Activated T-cell treated with anti-CD3 and anti-CD28 coated beads for 48 hours (primary cell): ENCODE measurements at regions not wholly inside any gene's neighbourhood (a gene's known extent, or its start where the extent isn't known, plus 50 kb on each side); places are given as distances from the start of the nearest gene placed in this dataset.

Source experiments
- DNase-seq: peaks from one replicate; pipeline ENCODE4 v3.0.0-alpha.2; 2020; ENCODE audit warnings: low read depth

- DNase-seq: no peak
These were observed 269.4 kb upstream of the SEMA6A start for GRCh38 chr5:116844015-116844414.

GRCh38 chr5:116842514-116842961 lies 267.9 kb upstream of the SEMA6A start:
- DNase-seq: no peak

DNA sequence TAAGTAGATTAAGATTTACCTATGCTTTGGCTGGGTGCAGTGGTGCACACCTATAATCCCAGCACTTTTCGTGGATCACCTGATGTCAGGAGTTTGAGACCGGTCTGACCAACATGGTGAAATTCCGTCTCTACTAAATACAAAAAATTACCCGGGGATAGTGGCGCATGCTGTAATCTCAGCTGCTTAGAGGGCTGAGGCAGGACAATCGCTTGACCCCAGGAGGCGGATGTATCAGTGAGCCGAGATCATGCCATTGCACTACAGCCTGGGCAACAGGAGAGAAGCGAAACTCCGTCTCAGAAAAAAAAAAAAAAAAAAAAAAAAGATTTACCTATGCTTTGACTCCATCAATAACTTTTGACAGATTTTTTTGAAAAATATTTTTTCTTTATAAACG lies 267.1 kb upstream of the SEMA6A start:
- DNase-seq: no peak

- no peak for DNase-seq
These were observed 263.5 kb upstream of the SEMA6A start for GRCh38 chr5:116838011-116838536.

DNA sequence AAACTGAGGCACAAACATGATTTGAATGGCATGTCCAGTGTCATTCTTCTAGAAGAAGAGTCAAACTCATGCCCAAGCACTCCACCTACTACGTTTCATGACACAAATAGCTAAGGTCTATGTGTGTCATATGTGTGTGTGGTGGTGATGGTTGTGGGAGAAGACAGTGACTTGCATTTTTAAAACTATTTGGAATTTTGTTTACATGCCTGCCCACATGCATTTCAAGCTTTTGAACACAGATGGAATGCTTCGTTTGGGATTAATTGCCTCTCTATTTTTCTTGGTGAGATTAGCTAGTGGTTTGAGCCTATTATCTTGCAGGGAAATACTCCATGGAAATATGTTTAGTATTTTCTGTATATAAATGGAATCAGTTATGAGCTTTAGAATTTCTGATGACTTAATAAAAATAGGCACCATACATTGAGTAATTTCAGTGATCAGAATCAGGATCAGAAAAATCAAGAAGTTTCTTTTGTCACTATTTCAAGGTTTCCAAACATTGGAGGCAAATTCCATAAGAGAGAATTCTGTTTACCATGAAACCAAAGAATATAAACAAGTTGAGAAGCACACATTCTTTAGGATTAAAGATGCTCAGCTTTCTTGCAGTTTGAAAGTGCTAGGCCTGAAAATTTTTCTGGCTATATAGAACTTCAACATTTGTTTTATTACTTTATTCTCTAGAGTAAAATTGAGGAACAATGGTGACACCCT lies 260.3 kb upstream of the SEMA6A start:
- DNase-seq: no peak

GRCh38 chr5:116830079-116830478 lies 255.5 kb upstream of the SEMA6A start:
- no peak for DNase-seq

DNA sequence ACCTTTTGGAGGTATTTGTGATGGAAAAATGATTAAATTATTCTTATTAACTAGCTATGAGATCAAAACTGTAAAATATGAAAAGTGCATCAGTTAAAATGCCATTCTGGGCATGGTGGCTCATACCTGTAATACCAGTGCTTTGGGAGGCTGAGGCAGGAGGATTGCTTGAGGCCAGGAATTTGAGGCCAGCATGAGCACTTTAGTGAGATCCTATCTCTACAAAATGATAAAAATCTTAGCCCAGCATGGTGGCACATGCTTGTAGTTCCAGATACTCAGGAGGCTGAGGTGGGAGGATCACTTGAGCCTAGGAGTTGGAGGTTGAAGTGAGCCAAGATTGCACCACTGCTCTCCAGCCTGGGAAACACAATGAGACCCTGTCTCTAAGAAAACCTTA lies 252.5 kb upstream of the SEMA6A start:
- no peak for DNase-seq

DNA sequence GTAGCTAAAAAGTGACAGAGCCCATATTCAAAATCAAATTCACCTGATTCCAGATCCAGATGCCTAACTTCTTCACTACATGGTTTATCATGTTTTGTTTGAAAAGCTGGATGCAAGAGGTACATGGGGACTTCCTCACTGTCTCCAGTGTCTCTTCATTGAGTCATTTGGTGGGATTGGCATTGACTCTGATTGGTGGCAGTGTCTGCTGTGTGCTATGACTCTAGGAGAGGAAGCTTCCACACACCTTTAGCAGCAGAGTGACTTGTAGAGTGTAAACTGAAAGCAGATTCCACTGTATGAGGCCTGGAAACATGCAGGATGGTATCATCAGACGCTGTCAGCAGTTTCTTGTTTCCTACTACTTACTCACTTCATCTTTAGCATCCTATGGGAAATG lies 250.9 kb upstream of the SEMA6A start:
- DNase-seq: no peak

DNA sequence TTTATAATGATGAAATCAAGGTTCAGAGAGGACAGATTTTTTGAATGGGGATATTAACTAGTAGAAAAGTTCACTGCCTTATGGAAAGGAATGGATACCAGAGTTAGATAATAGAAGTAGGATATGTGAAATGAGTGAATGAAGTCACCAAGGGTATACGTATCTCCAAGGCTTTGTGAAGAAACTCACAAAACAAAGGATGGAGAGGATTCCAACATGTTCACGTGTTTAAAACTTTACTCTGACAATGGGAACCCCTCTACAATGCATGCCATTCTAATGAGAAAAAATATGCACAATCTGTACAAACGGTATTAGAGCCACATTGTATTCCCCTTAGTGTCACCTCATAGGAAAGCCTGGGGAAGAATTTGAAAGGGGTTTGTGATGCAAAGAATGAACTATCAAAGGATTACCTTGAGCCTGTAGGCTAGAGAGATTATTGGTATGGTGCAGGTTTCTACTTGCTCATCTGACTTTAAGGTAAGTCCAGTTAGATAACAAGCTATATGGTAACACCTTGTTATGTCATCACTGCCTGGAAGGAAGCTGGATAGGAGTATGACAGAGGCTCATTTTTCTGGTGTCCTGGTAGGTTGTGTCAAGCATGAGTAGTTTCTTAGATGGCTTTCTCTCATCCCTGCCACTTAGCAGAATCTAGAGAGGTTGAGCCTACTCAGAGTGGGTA lies 250.3 kb upstream of the SEMA6A start:
- DNase-seq: no peak

GRCh38 chr5:116814626-116815385 lies 240.2 kb upstream of the SEMA6A start:
- no peak for DNase-seq

DNA sequence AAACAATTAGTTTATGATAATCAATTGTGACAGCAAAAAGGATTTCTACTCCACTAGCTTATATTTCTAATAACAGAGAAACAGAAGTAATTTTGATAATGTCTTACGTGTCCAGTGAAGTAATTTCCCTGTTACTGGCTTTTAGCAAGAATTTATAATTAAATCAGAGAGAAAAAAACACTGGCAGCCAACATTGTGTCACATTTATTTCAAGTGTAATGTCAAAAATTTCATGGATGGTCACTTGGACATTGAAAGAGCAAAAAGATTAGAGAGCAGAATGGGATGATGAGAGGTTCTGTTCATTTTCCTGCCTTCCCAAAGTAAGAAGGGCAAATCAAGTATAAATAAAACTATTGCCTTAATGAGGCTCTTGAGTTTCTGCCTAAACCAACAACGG lies 239.3 kb upstream of the SEMA6A start:
- DNase-seq: no peak

DNA sequence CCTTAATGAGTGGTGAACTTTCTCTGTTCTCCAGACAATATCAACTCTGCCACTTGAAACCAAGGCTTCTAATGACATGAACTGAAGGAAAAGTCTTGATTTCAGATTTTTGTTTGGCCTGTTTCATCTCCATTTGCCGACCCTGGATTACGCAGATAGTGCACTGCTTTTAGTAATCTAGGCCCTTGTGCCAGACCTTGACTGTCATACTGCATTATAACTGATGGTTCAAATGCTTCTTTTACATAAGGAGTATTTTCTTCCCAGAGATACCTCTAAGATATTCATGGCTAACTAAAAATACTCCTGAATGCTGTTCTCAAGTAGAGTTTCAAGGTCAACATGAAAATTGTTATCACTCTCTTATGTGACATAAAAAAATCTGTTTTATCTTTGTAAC lies 238.7 kb upstream of the SEMA6A start:
- no peak for DNase-seq

DNA sequence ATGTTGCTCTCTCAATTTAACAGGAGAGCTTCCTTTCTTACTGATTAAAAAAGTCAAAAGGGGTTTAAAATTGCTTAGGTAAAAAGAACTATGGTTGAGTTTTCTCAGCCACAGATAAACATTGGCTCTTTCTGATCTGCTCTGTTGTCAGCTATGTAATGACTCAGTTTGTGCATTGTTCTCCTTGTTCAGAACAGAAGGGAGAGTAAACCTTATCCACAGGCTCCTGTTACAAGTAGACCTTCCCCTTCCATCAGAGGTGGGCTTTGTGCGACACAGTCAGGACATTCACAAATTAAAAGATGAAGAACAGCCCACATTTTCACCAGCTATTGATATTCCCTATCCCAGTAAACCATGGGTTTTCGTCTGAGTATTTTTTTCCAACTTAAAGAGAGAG lies 236.3 kb upstream of the SEMA6A start:
- no peak for DNase-seq

GRCh38 chr5:116806836-116807235 lies 232.2 kb upstream of the SEMA6A start:
- DNase-seq: no peak

GRCh38 chr5:116799401-116799800 lies 224.8 kb upstream of the SEMA6A start:
- DNase-seq: no peak

DNA sequence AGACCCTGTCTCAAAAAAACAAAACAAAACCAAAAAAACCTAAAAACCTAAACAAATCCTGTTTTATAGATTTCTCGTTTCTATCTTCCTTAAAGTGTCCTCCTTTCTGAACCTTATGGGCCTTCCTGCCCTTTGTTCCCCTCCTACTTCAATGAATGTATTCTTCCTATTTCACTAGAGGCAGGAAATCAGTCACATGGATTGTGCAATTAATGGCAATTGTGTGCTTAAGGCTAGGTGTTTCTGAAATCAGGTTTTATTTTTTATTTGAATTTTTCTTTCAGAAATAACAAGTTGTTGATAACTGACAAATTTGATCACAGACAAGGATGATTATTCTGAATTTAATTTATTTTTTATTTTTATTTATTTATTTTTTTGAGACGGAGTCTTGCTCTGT lies 220.6 kb upstream of the SEMA6A start:
- DNase-seq: no peak

- DNase-seq: no peak
These were observed 214.9 kb upstream of the SEMA6A start for GRCh38 chr5:116789522-116789921.

GRCh38 chr5:116788851-116789403 lies 214.3 kb upstream of the SEMA6A start:
- no peak for DNase-seq

GRCh38 chr5:116787570-116787969 lies 212.9 kb upstream of the SEMA6A start:
- DNase-seq: no peak

DNA sequence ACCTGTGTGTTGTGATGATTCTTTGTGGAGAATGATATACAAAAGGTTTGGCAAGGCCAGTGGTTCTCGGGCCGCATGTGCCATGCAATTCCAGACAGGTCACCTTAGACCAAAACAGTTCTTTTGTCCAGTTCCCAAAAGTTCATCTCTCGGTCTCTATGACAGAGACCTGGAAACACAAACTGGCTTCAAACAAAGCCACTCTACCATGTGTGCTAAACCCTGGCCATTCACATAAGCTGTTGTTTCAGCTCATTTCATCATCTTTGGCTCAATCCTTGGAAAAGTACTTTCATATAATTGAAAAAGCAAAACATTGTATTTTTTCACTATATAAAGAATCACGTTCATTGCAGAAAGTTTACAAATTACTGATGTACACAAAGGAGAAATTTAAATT lies 210.5 kb upstream of the SEMA6A start:
- DNase-seq: no peak

DNA sequence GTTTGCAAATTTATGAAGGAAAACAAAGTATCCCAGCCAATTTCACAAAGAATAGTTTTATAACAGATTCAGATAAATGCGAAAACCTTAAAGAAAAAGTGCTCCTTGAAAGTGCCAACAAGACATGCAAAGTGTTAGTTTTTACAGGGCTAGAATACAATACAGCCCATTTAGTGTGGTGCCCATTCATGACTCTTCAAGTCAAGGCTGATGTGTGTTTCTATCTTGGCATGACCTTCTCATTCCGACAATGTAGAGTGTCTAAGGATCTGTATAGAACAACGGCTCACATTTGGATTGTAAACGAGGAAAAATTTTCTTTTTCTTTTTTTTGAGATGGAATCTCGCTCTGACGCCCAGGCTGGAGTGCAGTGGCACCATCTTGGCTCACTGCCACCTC lies 205.2 kb upstream of the SEMA6A start:
- no peak for DNase-seq

- no peak for DNase-seq
These were observed 204.1 kb upstream of the SEMA6A start for GRCh38 chr5:116778651-116779280.
